HG03342 (cell line): ENCODE measurements at regions not wholly inside any gene's neighbourhood (a gene's known extent, or its start where the extent isn't known, plus 50 kb on each side); places are given as distances from the start of the nearest gene placed in this dataset.

Experiments used
- ATAC-seq: cut with Tn5 transposase; IDR thresholded peaks from one replicate; pipeline ENCODE4 v1.9.1; 2021; ENCODE audit warnings: mild to moderate bottlenecking, moderate library complexity; ENCODE audit not compliant: unreplicated experiment

- no peak for ATAC-seq
Measured at GRCh38 chr15:61684749-61685467, 375.3 kb downstream of the VPS13C start.

GRCh38 chr15:61682891-61683735 lies 377.1 kb downstream of the VPS13C start:
- ATAC-seq, result no peak

- no peak for ATAC-seq
Measured at GRCh38 chr15:61681676-61682075, 378.6 kb downstream of the VPS13C start.

GRCh38 chr15:61681038-61681418 lies 379.2 kb downstream of the VPS13C start:
- no peak for ATAC-seq

GRCh38 chr15:61680260-61681037 lies 379.8 kb downstream of the VPS13C start:
- ATAC-seq, result no peak

- no peak for ATAC-seq
Measured at GRCh38 chr15:61671736-61672135, 388.5 kb downstream of the VPS13C start.

- no peak for ATAC-seq
Measured at GRCh38 chr15:61668444-61668843, 391.8 kb downstream of the VPS13C start.

- no peak for ATAC-seq
Measured at GRCh38 chr15:61661791-61662190, 398.5 kb downstream of the VPS13C start.

GRCh38 chr15:61660579-61660978 lies 399.7 kb downstream of the VPS13C start:
- ATAC-seq, result no peak

- ATAC-seq, result no peak
Measured at GRCh38 chr15:61659566-61660190, 400.6 kb downstream of the VPS13C start.

GRCh38 chr15:61657461-61657860 lies 402.8 kb downstream of the VPS13C start:
- ATAC-seq, result no peak

- no peak for ATAC-seq
Measured at GRCh38 chr15:61656391-61656790, 403.9 kb downstream of the VPS13C start.

- no peak for ATAC-seq
Measured at GRCh38 chr15:61655881-61656280, 404.4 kb downstream of the VPS13C start.

- no peak for ATAC-seq
Measured at GRCh38 chr15:61654918-61655317, 405.3 kb downstream of the VPS13C start.

- no peak for ATAC-seq
Measured at GRCh38 chr15:61654002-61654740, 406.1 kb downstream of the VPS13C start.

GRCh38 chr15:61653110-61653509 lies 407.1 kb downstream of the VPS13C start:
- no peak for ATAC-seq

- no peak for ATAC-seq
Measured at GRCh38 chr15:61651267-61651666, 409.0 kb downstream of the VPS13C start.

- ATAC-seq, result no peak
Measured at GRCh38 chr15:61649046-61649445, 411.2 kb downstream of the VPS13C start.

- ATAC-seq, result no peak
Measured at GRCh38 chr15:61644550-61644949, 415.4 kb upstream of the RORA start.

GRCh38 chr15:61641645-61642044 lies 412.5 kb upstream of the RORA start:
- no peak for ATAC-seq
